Fibroblast of gingiva (primary cell): ENCODE measurements at regions not wholly inside any gene's neighbourhood (a gene's known extent, or its start where the extent isn't known, plus 50 kb on each side); places are given as distances from the start of the nearest gene placed in this dataset.

Experiments used
- DNase-seq: peaks from one replicate; pipeline ENCODE4 v3.0.0-alpha.2; 2011; ENCODE audit warnings: low read depth

DNA sequence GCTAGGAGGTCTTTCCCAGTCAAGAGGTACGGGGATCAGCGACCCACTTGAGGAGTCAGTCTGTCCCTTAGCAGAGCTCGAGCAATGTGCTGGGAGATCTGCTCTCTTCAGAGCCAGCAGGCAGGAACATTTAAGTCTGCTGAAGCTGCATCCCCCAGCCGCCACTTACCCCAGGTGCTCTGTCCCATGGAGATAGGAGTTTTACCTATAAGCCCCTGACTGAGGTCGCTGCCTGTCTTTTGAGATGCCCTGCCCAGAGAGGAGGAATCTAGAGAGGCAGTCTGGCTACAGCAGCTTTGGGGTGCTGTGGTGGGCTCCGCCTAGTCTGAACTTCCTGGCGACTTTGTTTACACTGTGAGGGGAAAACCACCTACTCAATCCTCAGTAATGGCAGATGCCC lies 874.9 kb upstream of the FLRT2 start:
- no peak for DNase-seq

DNA sequence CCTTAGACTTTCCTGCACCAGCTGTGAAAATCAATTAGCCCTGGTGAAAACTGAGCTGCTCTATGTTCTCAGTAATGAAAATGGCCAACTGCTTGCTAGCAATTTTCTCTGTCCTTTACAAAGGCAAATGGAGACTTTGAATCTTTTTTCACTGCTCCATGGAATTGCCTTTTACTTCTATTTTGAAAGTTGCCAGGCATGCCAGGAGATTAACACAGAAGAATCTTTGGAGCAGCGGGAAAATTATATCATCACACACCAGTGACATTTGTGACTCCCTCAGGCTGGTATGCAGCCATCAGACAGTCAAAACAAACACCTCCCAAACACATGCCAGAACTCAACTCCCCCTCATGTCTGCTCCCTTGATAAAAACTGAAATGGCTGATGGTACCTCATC lies 872.0 kb upstream of the FLRT2 start:
- no peak for DNase-seq

DNA sequence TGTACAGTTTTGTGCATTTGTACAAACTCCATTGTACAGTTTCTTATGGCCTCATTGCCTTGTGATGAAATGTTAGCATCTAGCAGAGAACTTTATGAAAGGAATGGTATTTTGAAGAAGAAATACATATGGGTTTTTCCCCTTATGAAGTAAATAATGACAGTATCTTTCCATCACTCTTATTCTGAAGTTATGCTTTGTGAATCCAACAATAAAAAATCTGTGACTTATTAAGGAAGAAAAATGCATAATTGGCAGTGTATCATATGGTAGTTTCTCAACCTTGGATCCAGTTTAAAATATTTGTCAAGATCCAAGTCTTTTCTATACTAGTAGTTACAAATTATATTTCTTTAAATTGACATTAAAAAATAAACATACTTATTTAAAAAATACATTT lies 859.1 kb upstream of the FLRT2 start:
- peak; percentile 12 for DNase-seq

DNA sequence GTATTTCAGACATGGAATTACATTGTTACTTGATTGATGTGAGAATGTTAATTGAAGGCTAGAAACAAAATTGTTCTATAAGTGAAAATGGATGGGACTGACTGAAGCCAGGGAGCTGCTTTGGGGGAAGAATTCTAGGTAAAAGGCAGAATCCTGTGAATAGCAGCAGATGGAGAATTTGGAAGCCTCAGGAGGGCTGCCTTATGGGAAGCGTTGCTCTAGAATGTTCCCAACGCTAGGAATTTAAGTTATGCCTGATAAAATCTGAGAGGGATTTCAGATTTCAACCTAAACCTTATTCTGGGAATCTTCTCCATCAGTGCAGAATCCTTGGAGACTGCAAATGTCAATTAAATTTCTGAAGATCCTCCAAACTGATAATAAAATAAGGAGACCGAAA lies 858.2 kb upstream of the FLRT2 start:
- DNase-seq = no peak

DNA sequence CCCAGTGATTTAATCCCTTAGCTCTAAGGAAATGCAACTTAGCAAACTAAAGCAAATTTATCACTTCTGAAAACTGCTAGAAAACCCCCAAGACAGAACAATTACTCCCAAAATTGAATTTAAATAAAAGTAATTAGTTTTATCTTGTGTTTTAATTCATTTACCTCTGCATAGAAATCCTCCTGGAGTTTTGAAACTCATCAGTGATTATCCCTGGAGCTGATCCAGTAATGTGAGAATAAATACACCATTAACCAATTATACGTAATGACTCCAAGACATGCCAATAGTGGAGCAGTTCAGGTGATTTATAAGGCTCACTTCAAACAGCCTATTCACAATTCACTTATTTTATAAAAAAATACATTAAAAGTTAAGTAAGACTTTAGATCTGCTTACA lies 855.3 kb upstream of the FLRT2 start:
- DNase-seq = no peak

DNA sequence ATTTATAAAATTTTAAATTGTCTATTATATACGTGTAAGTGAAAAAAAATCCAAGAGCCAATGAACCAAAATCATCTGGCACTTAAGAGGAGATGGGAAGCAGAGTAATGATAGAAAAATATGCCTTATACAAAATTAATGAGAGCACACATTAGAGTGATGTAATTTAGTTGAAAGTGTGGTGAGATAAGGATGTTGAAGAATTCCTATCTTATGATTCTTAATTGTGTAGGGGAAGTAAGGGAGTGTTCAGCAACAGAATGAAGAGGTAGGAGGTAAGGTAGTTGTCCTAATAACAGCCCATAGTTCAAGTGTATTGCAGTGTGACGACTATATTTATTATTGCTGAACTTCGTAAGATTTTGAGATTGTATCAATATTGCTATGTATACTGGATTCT lies 843.4 kb upstream of the FLRT2 start:
- DNase-seq = no peak

DNA sequence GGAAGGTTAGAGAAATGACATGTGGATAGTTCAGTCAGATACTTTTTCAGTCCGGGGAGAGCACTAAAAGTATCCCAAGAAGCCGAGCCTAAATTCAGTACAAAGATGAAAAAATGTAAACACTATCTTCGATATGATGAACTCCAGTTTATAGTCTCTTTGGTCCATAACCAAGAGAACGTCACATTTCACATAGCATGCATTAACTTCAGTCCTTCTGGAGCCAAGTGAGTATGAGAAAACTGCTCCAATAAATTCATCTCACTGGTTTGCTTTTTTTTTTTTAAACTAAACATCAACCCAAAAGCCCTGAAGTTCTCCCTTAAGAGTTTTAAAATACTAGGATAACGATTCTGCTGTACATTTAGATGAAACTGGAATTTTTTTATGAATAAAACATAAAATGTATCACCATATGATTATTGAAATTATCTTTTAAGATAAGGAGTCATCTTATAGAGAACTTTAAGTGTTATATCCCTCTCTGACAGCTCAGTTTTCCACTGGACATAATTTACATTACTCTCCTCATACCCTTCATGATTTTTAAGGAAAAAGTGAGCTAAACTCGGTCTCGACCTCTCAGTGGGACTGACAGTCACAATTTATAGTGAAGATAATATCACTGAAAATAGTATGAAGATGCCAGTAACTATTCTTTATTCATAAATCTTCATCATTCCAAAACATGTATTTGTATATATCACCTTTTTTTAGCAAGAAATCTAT lies 841.5 kb upstream of the FLRT2 start:
- DNase-seq = no peak

DNA sequence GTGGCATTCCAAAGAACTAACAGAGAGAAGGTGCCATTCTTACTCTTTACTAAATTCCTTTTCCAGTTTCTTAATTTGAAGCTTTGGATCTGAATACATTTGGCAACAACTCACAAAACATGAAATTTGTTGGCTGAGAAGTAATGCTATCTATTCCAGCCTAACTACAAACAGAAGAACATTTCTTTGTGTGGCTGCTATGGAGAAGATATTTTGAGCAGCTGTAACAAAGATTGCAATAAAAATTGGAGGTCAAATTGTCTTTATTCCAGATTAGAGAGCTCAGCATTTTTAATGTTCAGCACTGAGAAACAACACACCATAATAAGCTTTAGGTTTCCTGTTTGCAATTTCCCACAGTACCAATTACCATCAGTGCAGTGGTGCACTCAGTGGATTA lies 835.8 kb upstream of the FLRT2 start:
- DNase-seq = no peak

DNA sequence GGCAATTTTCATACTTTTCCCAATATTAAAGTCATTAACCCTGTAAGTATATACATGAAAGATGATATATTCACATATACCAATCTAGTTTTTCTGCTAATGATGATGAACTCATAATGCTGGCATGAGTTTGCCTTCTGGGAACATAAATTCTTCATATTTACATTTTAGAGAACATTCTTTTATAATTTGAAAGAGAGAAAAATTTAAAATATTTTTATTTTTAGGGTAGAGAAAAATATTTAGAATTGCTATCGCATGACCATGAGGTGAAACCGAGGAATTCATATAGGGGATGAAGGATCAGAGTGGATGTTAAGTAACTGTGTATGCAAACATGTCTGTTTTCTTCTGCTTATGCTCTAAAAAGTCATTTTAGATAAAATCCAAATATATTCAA lies 825.3 kb upstream of the FLRT2 start:
- DNase-seq = no peak

DNA sequence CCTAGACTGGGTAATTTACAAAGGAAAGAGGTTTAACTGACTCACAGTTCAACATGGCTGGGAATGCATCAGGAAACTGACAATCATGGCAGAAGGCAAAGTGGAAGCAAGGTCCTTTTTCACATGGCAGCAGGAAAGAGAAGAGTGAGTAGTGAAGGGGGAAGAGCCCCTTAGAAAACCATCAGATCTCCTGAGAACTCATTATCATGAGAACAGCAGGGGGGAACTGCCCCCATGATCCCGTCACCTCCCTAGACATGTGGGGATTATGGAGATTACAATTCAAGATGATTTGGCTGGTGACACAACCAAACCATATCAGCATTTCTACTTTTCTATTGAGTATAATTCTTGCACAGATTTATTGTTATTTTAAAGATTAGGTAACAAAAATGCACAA lies 822.1 kb upstream of the FLRT2 start:
- no peak for DNase-seq

DNA sequence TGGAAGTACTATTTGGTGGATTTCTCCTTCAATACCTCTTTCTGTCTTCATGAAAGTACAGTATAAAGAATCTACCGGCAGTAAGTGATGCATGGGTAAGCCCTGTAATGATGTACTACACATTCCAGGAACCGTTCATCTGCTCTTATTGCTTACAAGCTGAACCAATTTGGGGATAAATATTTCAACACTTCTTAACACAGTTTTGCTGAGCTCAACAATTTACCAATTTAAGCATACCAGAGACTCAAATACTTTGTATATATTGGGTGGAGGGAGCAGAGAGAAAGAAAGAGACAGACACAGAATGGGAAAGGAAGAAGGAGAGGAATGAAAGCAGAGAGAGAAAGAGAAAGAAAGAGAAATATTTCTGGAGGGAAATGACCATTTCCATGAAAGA lies 821.1 kb upstream of the FLRT2 start:
- no peak for DNase-seq

DNA sequence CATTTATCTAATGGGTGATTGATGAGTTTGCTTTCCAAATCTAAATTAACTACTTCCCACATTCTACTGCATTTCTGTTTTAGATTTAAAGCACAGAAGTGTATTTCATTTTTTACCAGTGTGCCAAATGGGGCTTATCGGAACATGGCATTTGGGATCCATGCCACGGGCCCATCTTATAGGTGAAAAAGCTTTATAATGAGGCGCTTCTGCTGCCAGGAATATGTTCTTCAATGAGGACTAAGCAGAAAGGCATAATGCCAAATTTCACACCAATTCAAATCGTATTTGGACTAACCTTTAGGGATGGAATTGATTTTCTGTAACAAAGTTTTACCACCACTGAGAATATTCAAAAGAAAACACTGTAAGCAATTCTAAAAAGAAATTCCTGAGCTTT lies 803.5 kb upstream of the FLRT2 start:
- no peak for DNase-seq

DNA sequence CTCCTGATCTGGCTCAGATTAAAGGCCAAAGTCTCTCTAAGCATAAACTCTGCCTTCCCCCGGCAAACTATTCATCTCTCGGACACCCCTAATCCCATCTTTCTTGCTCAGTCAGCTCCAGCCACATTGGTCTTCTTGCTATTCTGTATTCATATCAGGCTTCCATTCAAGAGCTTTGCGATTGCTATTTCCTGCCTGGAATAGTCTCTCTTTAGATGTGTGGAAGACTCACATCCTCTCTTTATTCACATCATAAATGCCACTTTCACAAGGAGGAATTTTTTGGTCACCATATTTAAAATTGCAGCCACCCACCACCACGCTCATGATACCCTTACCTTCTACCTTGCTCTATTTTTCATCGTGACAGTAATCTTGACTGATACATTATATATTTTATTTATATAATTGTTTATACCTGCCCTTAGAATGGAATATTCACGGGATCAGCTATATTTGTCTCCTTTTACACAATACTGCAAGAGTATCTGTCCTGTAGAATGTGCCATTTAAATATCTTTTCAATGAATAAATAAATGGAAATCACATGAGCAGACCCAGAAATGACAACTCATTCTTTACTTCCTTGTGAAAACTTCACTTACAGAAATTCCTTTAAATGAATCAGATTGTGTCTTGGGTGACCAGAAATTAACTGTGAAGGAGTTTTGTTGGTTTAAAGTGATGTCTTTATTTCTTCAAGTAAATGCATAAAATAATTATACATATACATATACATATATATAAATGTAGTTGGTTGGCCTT lies 780.6 kb upstream of the FLRT2 start:
- DNase-seq = no peak

DNA sequence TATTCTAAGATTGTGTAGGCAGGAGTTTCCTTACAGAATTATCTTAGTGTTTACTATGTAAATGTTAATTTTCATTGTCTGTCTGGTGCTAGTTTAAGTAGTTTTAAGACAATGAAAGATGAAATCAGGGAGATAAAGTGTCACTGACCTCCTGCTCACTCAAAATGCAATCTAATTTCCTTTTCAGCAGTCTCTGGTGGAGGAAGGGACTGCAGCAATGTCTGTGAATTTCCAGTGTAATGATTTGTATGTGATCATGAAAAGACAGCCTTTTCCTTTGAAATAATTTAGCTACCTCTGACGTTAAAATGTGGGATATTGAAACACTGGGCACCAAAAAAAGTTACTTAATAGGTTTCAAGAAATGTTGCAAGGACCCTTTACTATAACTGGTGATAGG lies 779.7 kb upstream of the FLRT2 start:
- DNase-seq = no peak

DNA sequence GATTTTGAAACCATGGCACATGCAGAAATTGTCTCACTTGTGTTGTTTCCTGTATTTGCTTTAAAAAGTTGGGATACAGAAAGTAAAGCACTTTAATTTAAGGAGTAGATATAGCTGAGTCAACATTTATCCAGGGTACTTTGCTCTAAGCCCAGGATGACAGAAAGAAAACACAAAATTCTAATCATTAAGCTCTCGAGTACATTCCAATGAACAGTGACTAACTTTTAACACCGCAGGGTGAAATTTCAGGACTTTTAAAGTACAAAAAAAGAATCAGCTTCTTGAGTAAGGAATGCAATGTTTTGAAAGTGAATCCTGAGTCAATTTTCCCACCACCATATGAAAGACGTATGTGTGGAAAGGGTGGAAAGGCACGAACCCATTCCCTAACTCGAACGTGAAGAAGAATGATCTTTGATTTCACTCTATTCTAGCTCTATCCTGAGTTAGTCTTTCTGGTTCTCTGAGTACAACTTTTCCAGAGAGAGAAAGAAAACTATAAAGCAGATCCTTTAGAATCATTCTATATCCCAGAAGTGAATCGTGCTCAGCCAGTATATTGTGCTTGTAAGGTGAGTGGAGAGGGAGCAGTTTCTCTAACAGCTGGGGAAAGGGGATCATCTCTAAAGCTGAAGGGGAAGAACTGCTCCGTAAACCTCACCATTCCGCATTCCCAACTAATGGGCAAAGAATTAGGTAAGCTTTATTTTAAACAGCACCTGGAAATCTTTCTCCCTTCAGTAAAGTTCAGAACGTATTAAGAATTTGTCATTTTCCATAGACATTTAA lies 779.0 kb upstream of the FLRT2 start:
- peak; percentile 17 for DNase-seq

DNA sequence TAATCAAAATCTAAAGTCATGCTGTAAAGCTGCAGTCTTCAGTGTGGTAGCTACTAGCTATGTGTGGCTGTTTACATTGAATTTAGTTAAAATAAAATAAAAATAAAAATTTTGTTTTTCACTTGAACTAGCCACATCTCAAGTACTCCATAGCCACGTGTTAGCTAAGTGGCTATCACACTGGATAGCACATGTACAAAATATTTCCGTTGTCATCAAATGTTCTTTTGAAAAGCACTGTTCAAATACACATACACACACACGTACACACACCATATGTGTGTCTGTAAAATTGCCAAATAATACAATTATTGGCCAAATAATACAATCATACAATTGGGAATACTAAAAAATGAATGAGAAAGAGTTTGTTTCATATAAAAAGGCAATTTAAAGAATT lies 778.2 kb upstream of the FLRT2 start:
- no peak for DNase-seq

DNA sequence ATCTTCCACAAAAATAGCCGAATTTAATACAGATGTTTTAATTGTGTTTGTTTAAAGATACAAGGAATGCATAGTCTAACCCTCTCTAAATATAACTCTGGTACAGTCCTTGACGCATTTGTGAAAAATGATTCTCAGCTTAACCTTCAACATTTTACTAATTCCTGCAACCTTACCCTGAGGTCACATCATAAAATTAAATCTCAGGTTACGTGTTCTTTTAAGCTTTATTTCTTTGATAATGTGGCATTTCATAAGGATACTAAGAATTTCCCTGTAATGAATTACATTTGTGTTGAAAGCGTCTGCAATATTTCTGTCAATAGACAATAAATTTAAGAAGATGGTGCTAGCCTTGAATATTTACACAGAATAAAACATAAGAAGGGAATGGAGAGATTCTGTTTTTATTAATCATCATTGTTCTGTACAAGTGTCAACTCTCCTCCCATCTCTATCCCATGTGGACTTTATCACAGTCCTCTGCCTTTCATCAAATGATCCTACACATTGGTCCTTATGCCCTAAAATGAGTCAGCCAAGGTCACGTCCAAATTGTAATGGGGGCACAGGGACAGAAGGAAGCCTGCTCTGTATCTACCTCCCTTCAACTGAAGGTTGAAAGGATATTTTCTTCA lies 769.3 kb upstream of the FLRT2 start:
- DNase-seq = peak; percentile 24

DNA sequence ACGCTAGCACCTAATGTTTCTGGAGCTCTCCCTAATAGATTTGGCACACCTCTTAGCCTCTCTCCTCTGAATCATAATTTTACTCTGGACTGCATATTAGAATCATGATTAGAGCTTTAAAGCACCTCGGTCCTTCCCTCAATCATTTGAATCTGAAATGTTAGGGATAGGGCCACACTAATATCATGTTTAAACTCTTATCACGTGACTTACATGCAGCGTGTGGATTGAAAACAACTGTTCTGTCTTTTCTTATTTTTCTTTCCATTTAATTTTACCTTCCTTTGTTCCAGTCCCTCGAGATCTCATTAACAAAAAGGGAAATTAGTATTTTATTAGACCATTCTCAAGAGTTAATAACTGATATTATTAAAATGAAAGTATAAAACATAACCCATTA lies 762.5 kb upstream of the FLRT2 start:
- no peak for DNase-seq

DNA sequence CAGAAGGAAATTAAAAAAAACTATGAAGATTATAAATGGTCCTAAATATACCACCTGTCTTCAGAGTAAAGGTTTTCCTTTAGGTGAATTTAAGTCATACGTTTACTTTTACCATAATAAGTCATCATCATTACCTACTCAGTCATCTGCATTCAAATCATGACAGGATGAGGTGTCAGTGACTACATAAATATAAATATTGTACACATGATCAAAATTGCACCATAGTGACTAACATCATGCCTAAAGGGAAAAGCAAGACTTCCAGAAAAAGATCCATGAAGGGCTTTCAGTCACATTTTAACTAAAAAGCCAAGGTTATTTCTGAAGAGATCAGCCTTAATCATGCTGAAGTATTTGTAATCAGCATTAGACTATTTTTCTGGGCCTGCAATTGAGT lies 759.9 kb upstream of the FLRT2 start:
- no peak for DNase-seq

DNA sequence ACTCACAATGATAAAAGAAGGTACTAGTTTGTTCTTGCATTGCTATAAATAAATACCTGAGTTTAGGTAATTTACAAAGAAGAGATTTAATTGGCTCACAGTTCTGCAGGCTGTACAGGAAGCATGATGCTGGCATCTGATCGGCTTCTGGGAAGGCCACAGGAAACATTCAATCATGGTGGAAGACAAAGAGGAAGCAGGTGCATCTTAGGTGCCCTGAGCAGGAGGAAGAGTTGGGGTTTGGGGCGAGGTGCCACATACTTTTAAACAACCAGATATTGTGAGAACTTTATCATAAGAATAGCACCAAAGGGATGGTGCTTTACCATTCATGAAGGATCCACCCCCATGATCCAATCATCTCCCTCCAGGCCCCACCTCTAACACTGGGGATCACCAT lies 752.6 kb upstream of the FLRT2 start:
- no peak for DNase-seq

DNA sequence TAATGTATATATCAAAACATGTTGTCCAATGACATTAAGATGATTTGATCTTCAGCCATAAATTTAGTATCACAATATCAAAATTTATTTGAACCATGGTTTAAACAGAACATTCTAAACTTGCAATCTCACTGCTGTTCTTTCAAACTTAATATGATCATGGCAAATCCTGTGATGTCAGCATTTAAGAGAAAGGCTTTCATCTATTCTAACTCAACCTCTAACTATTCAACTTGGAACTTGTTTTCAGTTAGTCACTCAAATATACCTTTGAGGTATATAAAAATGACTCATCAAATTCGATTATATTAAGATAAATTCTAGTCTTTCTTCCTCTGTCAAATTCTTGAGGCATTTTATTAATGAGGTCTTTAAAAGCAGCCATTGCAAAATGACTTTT lies 747.0 kb upstream of the FLRT2 start:
- no peak for DNase-seq

DNA sequence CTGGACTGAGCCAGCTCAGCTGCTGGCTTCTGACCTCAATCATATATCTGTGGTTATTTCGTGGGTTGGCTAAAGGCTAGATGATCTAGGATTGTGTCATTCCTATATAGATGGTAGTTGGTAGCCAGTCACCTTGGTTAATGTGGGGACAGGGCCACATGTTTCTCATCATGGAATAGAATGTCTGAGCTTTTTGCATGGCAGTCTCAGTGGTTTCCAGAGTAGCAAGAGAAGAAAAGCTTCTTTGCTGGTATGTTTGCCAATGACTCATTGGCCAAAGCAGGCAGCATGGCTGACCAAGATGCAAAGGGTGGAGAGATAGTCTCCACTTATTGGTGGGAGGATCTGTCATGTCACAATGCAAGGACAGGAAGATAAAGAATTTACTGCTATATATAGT lies 746.4 kb upstream of the FLRT2 start:
- DNase-seq = no peak

DNA sequence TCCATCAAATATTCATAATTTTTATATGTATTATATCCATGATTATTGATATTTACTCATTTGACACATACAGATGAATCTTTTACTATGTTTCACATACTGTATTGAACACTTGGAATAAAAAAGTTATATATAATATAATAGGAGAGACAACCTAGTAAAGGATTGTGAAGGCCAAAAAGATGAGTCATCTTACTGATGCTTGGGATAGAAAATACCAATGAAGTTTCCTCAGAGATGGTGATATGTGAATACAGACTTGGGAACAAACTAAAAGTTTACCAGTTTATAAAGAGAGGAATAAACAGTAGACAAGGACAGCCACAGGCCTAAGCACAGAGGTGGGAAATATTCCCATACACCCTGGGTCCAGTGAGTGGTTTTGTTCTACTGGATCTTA lies 743.9 kb upstream of the FLRT2 start:
- no peak for DNase-seq
